MG63 (cell line): ENCODE measurements at regions not wholly inside any gene's neighbourhood (a gene's known extent, or its start where the extent isn't known, plus 50 kb on each side); places are given as distances from the start of the nearest gene placed in this dataset.

ENCODE experiments used
- DNase-seq: peaks from one replicate; pipeline ENCODE4 v3.0.0-alpha.2; 2020
- H3K27me3 ChIP-seq: fragments of 250-450 bp; sonication (Bioruptor Pico); 2 replicates; pipeline ENCODE4 v1.5.1; 2020; ENCODE audit warnings: mild to moderate bottlenecking, moderate library complexity
- H3K36me3 ChIP-seq: fragments of 250-450 bp; sonication (Bioruptor Pico); 2 replicates; pipeline ENCODE4 v1.5.1; 2020; ENCODE audit warnings: mild to moderate bottlenecking, moderate library complexity
- H3K4me3 ChIP-seq: fragments of 250-450 bp; sonication (Bioruptor Pico); 2 replicates; pipeline ENCODE4 v1.5.1; 2020; ENCODE audit warnings: mild to moderate bottlenecking, moderate library complexity
- H3K9me3 ChIP-seq: fragments of 250-450 bp; sonication (Bioruptor Pico); 2 replicates; pipeline ENCODE4 v1.5.1; 2020; ENCODE audit warnings: mild to moderate bottlenecking, moderate library complexity

- Histone ChIP-seq H3K36me3 (no peaks in the 10 kb centered on the region), H3K27me3 (no peaks in the 10 kb centered on the region), H3K4me3 (no peak overlapping the region), H3K9me3 (no peaks in the 10 kb centered on the region)
- DNase-seq: no peak
Observed at GRCh38 chr22:48605856-48606481, 1221.7 kb downstream of the BRD1 start.

- no peak for DNase-seq
- H3K9me3 ChIP-seq: no peaks in the 10 kb centered on the region
- no peaks in the 10 kb centered on the region for H3K27me3 ChIP-seq
- H3K4me3 ChIP-seq: no peak overlapping the region
- no peaks in the 10 kb centered on the region for H3K36me3 ChIP-seq
Observed at GRCh38 chr22:48605125-48605524, 1222.5 kb downstream of the BRD1 start.

- no peaks in the 10 kb centered on the region for H3K9me3 ChIP-seq
- no peaks in the 10 kb centered on the region for H3K36me3 ChIP-seq
Observed at GRCh38 chr22:48603621-48604320, 1223.9 kb downstream of the BRD1 start.

GRCh38 chr22:48602805-48603518, 1224.7 kb downstream of the BRD1 start:
- Histone ChIP-seq H3K9me3 (no peaks in the 10 kb centered on the region), H3K36me3 (no peaks in the 10 kb centered on the region), H3K27me3 (no peaks in the 10 kb centered on the region), H3K4me3 (no peak overlapping the region)
- no peak for DNase-seq

More at GRCh38 chr22:48603621-48604320, 1223.9 kb downstream of the BRD1 start:
- Histone ChIP-seq H3K27me3 (no peaks in the 10 kb centered on the region), H3K4me3 (no peak overlapping the region)
- no peak for DNase-seq

GRCh38 chr22:48600681-48601080, 1227.0 kb downstream of the BRD1 start:
- Histone ChIP-seq H3K9me3 (no peaks in the 10 kb centered on the region), H3K4me3 (no peak overlapping the region), H3K36me3 (no peaks in the 10 kb centered on the region), H3K27me3 (no peaks in the 10 kb centered on the region)
- DNase-seq: no peak

GRCh38 chr22:48600171-48600570, 1227.5 kb downstream of the BRD1 start:
- no peaks in the 10 kb centered on the region for H3K36me3 ChIP-seq
- H3K27me3 ChIP-seq: no peaks in the 10 kb centered on the region
- no peak overlapping the region for H3K4me3 ChIP-seq
- H3K9me3 ChIP-seq: no peaks in the 10 kb centered on the region
- no peak for DNase-seq

GRCh38 chr22:48599346-48599745, 1228.3 kb downstream of the BRD1 start:
- Histone ChIP-seq H3K4me3 (no peak overlapping the region), H3K36me3 (no peaks in the 10 kb centered on the region), H3K9me3 (no peaks in the 10 kb centered on the region), H3K27me3 (no peaks in the 10 kb centered on the region)
- DNase-seq: no peak

- Histone ChIP-seq H3K9me3 (no peaks in the 10 kb centered on the region), H3K4me3 (no peak overlapping the region), H3K27me3 (no peaks in the 10 kb centered on the region), H3K36me3 (no peaks in the 10 kb centered on the region)
- no peak for DNase-seq
Observed at GRCh38 chr22:48596111-48596850, 1231.4 kb downstream of the BRD1 start.

GRCh38 chr22:48595511-48595905, 1232.2 kb downstream of the BRD1 start:
- no peak for DNase-seq
- no peaks in the 10 kb centered on the region for H3K9me3 ChIP-seq
- no peaks in the 10 kb centered on the region for H3K27me3 ChIP-seq
- no peaks in the 10 kb centered on the region for H3K36me3 ChIP-seq
- no peak overlapping the region for H3K4me3 ChIP-seq

- H3K4me3 ChIP-seq: no peak overlapping the region
- H3K27me3 ChIP-seq: no peaks in the 10 kb centered on the region
- no peaks in the 10 kb centered on the region for H3K9me3 ChIP-seq
- no peaks in the 10 kb centered on the region for H3K36me3 ChIP-seq
- no peak for DNase-seq
Observed at GRCh38 chr22:48594757-48595510, 1232.7 kb downstream of the BRD1 start.

- H3K27me3 ChIP-seq: no peaks in the 10 kb centered on the region
- no peak overlapping the region for H3K4me3 ChIP-seq
- no peaks in the 10 kb centered on the region for H3K9me3 ChIP-seq
- no peak for DNase-seq
- H3K36me3 ChIP-seq: no peaks in the 10 kb centered on the region
Observed at GRCh38 chr22:48594016-48594756, 1233.5 kb downstream of the BRD1 start.

- Histone ChIP-seq H3K36me3 (no peaks in the 10 kb centered on the region), H3K4me3 (no peak overlapping the region), H3K9me3 (no peaks in the 10 kb centered on the region), H3K27me3 (no peaks in the 10 kb centered on the region)
- DNase-seq: no peak
Observed at GRCh38 chr22:48593551-48593950, 1234.1 kb downstream of the BRD1 start.

GRCh38 chr22:48592931-48593330, 1234.7 kb downstream of the BRD1 start:
- H3K27me3 ChIP-seq: no peaks in the 10 kb centered on the region
- H3K36me3 ChIP-seq: no peaks in the 10 kb centered on the region
- DNase-seq: no peak
- H3K9me3 ChIP-seq: no peaks in the 10 kb centered on the region
- no peak overlapping the region for H3K4me3 ChIP-seq

GRCh38 chr22:48592488-48592887, 1235.2 kb downstream of the BRD1 start:
- no peak overlapping the region for H3K4me3 ChIP-seq
- no peaks in the 10 kb centered on the region for H3K27me3 ChIP-seq
- no peaks in the 10 kb centered on the region for H3K36me3 ChIP-seq
- no peak for DNase-seq
- no peaks in the 10 kb centered on the region for H3K9me3 ChIP-seq

GRCh38 chr22:48592066-48592345, 1235.7 kb downstream of the BRD1 start:
- Histone ChIP-seq H3K36me3 (no peaks in the 10 kb centered on the region), H3K9me3 (no peaks in the 10 kb centered on the region), H3K27me3 (no peaks in the 10 kb centered on the region), H3K4me3 (no peak overlapping the region)
- no peak for DNase-seq
